HCT116 (cell line): ENCODE measurements at regions not wholly inside any gene's neighbourhood (a gene's known extent, or its start where the extent isn't known, plus 50 kb on each side); places are given as distances from the start of the nearest gene placed in this dataset.

Experiments
- POLR2AphosphoS5 ChIP-seq: IDR thresholded peaks from 2 replicates; pipeline ENCODE4 v1.6.1; 2011; ENCODE audit warnings: mild to moderate bottlenecking, low read depth, low read length, moderate library complexity
- RAD21 ChIP-seq: IDR thresholded peaks from 2 replicates; pipeline ENCODE4 v1.6.1; 2012; ENCODE audit warnings: low read depth, mild to moderate bottlenecking
- TF ChIP-seq, protein P1 (sequence below), 3 experiments: fragments of 200-600 bp in 1 of 3; sonication (generic) in 1 of 3; IDR thresholded peaks in 2 of 3; conservative IDR thresholded peaks in 1 of 3; 2 replicates each; pipeline ENCODE4 v1.5.1; 2012 to 2017; ENCODE audit warnings: low read depth in 2 of 3, low read length in 2 of 3, antibody characterized with exemption in 1 of 3, borderline replicate concordance in 1 of 3, control low read depth in 1 of 3, mild to moderate bottlenecking in 1 of 3, mixed read lengths in 1 of 3, mixed run types in 1 of 3, moderate library complexity in 1 of 3; ENCODE audit not compliant: insufficient read depth in 1 of 3

DNA sequence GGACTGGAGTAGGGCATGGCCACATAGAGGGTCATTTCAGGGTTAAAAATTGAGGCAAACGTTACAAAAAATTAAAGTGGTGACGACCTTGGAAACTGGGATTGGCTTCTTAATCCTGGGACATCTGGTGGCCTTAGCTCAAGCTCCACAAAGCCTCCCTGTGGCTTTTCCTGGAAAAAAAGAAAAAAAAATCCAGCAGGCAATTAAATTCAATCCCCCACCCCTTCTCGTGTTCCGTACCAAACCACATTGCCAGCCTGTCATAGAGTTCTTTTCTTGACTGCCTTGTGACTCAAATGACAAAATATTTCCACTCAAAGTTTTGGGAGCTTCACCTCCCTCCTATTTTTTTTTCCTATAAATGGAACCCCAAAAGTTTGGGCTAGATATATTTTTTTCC, 195.6 kb downstream of the HRH4 start:
- TF ChIP-seq POLR2AphosphoS5, result no peak
- no peak for TF ChIP-seq RAD21
- TF ChIP-seq, protein P1, sequence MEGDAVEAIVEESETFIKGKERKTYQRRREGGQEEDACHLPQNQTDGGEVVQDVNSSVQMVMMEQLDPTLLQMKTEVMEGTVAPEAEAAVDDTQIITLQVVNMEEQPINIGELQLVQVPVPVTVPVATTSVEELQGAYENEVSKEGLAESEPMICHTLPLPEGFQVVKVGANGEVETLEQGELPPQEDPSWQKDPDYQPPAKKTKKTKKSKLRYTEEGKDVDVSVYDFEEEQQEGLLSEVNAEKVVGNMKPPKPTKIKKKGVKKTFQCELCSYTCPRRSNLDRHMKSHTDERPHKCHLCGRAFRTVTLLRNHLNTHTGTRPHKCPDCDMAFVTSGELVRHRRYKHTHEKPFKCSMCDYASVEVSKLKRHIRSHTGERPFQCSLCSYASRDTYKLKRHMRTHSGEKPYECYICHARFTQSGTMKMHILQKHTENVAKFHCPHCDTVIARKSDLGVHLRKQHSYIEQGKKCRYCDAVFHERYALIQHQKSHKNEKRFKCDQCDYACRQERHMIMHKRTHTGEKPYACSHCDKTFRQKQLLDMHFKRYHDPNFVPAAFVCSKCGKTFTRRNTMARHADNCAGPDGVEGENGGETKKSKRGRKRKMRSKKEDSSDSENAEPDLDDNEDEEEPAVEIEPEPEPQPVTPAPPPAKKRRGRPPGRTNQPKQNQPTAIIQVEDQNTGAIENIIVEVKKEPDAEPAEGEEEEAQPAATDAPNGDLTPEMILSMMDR (IDR thresholded peaks at IDR 0.05 in 2 of 3, conservative IDR thresholded peaks at IDR 0.05 in 1 of 3; ENCODE audit: borderline replicate concordance in 1 of 3, insufficient read depth in 1 of 3, low read depth in 2 of 3, low read length in 2 of 3), result no peak
